ENCODE measurements at regions not wholly inside any gene's neighbourhood (a gene's known extent, or its start where the extent isn't known, plus 50 kb on each side); places are given as distances from the start of the nearest gene placed in this dataset.

DNA sequence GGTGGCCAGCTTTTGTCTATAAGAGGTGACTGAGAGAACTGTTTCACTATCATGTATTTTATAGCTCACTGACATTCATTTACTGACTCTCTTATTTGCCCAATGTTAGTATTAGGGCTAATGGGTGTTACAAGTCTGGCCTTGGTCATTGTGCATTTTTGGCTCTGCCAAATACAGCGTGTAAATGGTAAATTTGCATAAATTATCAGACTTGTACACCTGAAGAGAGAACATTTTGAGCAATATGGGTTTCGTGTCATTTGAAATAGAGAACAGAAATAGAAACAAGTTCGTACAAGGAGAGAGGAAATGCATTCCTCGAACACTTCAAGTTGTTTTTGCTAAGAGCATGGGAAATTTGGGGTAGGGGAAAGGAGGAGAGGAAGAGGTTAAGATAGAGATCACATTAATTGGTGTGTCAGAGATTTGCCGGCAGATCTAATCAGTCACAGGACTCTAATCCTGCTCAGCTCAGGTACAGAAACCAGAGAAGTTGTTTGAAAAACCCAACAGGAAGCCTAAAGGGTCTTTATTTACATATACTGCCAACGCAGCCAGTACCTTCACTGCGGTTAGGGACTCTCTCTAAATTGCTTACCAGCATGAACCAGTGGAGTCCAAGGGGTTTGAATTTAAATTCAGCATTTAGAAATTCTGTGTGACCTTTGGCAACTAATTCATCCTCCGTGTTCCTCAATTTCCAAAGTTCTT lies 261.5 kb downstream of the GPATCH2 start:
- TF ChIP-seq THAP12 (CRISPR knock-in tag; IDR thresholded peaks at IDR 0.05), result no peak
- TF ChIP-seq JUNB (CRISPR knock-in tag; conservative IDR thresholded peaks at IDR 0.05), result no peak
- TF ChIP-seq ZFP36 (IDR thresholded peaks at IDR 0.05; ENCODE audit: low read depth, low read length, partially characterized antibody), result no peak
- no peak for TF ChIP-seq FOSL1 (tag; conservative IDR thresholded peaks at IDR 0.05)
- TF ChIP-seq ZNF184 (CRISPR knock-in tag; IDR thresholded peaks at IDR 0.05), result no peak
- TF ChIP-seq TCF7L2 (IDR thresholded peaks at IDR 0.05; ENCODE audit: low read depth, low read length), result no peak
- TF ChIP-seq CBX8 (IDR thresholded peaks at IDR 0.05; ENCODE audit: borderline replicate concordance, extremely low read depth, low read depth, low read length, poor library complexity, severe bottlenecking), result no peak
- TF ChIP-seq MAX (CRISPR knock-in tag; IDR thresholded peaks at IDR 0.05), result no peak
- no peak for TF ChIP-seq ZNF76 (CRISPR knock-in tag; IDR thresholded peaks at IDR 0.05; ENCODE audit: borderline replicate concordance)
- TF ChIP-seq ZNF274 (IDR thresholded peaks at IDR 0.05; ENCODE audit: borderline replicate concordance, low read depth, low read length), result no peak
- no peak for TF ChIP-seq KDM1A (IDR thresholded peaks at IDR 0.05)
- no peak for TF ChIP-seq POLR2AphosphoS5 (IDR thresholded peaks at IDR 0.05; ENCODE audit: control insufficient read depth, insufficient read depth, low read depth, low read length)
- TF ChIP-seq NRF1 (conservative IDR thresholded peaks at IDR 0.05 in 1 of 2, IDR thresholded peaks at IDR 0.05 in 1 of 2), result no peak
- TF ChIP-seq EZH2 (IDR thresholded peaks at IDR 0.05; ENCODE audit: borderline replicate concordance, low read depth, low read length), result no peak
